H1 (cell line): ENCODE measurements at regions not wholly inside any gene's neighbourhood (a gene's known extent, or its start where the extent isn't known, plus 50 kb on each side); places are given as distances from the start of the nearest gene placed in this dataset.

ENCODE experiments used
- BCL11A ChIP-seq, 2 experiments: IDR thresholded peaks; one replicate each; pipeline ENCODE4 v1.6.1; 2011; ENCODE audit warnings: low read depth in 2 of 2, low read length in 2 of 2, mild to moderate bottlenecking in 2 of 2
- BRCA1 ChIP-seq: IDR thresholded peaks from 2 replicates; pipeline ENCODE4 v1.6.1; 2012; ENCODE audit warnings: low read depth, low read length, improper control_type of control experiment
- CEBPB ChIP-seq: IDR thresholded peaks from 2 replicates; pipeline ENCODE4 v1.6.1; 2012; ENCODE audit warnings: low read depth, low read length
- EGR1 ChIP-seq: IDR thresholded peaks from 2 replicates; pipeline ENCODE4 v1.6.1; 2011; ENCODE audit warnings: low read depth, low read length, borderline replicate concordance
- EZH2 ChIP-seq: fragments of 200-600 bp; sonication (generic); IDR thresholded peaks from 2 replicates; pipeline ENCODE4 v1.7.1; 2012; ENCODE audit warnings: low read depth, mild to moderate bottlenecking, moderate library complexity, low read length, inconsistent platforms; ENCODE audit not compliant: severe bottlenecking
- POLR2A ChIP-seq, 2 experiments: IDR thresholded peaks; 1 replicate in 1 of 2; 2 replicates in 1 of 2; pipeline ENCODE4 v1.6.1; 2011; ENCODE audit warnings: low read depth in 2 of 2, low read length in 2 of 2, mild to moderate bottlenecking in 2 of 2; ENCODE audit errors: control extremely low read depth in 1 of 2
- POLR2AphosphoS5 ChIP-seq: IDR thresholded peaks from 2 replicates; pipeline ENCODE4 v1.6.1; 2011; ENCODE audit warnings: low read depth, low read length
- RFX5 ChIP-seq: IDR thresholded peaks from 2 replicates; pipeline ENCODE4 v1.6.1; 2011; ENCODE audit warnings: low read depth, low read length, improper control_type of control experiment, borderline replicate concordance
- RNF2 ChIP-seq: fragments of 200-900, 300-1000 bp; sonication (generic); IDR thresholded peaks from 2 replicates; pipeline ENCODE4 v1.7.1; 2016; ENCODE audit warnings: borderline replicate concordance, low read depth, mild to moderate bottlenecking, antibody characterized with exemption, low read length; ENCODE audit not compliant: poor library complexity, severe bottlenecking; ENCODE audit errors: missing control alignments
- SP1 ChIP-seq: IDR thresholded peaks from 2 replicates; pipeline ENCODE4 v1.6.1; 2011; ENCODE audit warnings: low read depth, low read length
- SUZ12 ChIP-seq: fragments of 200-600 bp; sonication (generic); IDR thresholded peaks from 2 replicates; pipeline ENCODE4 v1.6.1; 2012; ENCODE audit warnings: mild to moderate bottlenecking, inconsistent platforms, low read length, moderate library complexity, mixed read lengths
- TAF1 ChIP-seq: IDR thresholded peaks from 2 replicates; pipeline ENCODE4 v1.6.1; 2011; ENCODE audit warnings: mild to moderate bottlenecking, low read depth, low read length
- ZNF274 ChIP-seq: IDR thresholded peaks from 2 replicates; pipeline ENCODE4 v1.7.0; 2012; ENCODE audit warnings: low read length, borderline replicate concordance; ENCODE audit errors: extremely low read depth
- TF ChIP-seq, protein P1 (sequence below), 3 experiments: IDR thresholded peaks; 1 replicate in 2 of 3; 2 replicates in 1 of 3; pipeline versions ENCODE4 v1.5.1 to v1.6.1; 2011; ENCODE audit warnings: low read length in 3 of 3, mild to moderate bottlenecking in 3 of 3, inconsistent platforms in 2 of 3, low read depth in 1 of 3, moderate library complexity in 1 of 3; ENCODE audit not compliant: insufficient read depth in 1 of 3; ENCODE audit errors: control extremely low read depth in 1 of 3

DNA sequence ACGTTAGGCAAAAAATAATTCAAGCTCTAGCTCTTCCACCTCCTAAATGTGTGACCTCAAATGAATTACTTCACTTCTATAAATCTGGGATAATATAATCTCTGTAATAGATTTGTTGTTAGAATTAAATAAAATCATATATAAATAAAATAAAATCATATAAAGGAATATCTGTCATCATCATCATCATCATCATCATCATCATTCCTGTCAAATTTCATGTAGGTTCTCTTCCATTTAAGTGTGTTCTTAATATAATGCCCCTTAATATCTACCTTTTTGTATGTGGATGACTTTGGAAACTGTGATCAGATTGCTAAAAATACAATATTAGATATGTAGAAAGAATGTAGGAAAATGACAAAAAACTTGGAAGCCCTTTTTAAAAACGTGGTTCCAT is 621.0 kb downstream of the ADGRL2 start:
- TF ChIP-seq SUZ12: no peak
- TF ChIP-seq TAF1: no peak
- TF ChIP-seq, protein P1, sequence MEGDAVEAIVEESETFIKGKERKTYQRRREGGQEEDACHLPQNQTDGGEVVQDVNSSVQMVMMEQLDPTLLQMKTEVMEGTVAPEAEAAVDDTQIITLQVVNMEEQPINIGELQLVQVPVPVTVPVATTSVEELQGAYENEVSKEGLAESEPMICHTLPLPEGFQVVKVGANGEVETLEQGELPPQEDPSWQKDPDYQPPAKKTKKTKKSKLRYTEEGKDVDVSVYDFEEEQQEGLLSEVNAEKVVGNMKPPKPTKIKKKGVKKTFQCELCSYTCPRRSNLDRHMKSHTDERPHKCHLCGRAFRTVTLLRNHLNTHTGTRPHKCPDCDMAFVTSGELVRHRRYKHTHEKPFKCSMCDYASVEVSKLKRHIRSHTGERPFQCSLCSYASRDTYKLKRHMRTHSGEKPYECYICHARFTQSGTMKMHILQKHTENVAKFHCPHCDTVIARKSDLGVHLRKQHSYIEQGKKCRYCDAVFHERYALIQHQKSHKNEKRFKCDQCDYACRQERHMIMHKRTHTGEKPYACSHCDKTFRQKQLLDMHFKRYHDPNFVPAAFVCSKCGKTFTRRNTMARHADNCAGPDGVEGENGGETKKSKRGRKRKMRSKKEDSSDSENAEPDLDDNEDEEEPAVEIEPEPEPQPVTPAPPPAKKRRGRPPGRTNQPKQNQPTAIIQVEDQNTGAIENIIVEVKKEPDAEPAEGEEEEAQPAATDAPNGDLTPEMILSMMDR (IDR thresholded peaks at IDR 0.05; ENCODE audit: control extremely low read depth in 1 of 3, insufficient read depth in 1 of 3, low read depth in 1 of 3, low read length in 3 of 3): no peak
- no peak for TF ChIP-seq RNF2
- TF ChIP-seq POLR2AphosphoS5: no peak
- no peak for TF ChIP-seq BRCA1
- no peak for TF ChIP-seq SP1
- no peak for TF ChIP-seq EGR1
- no peak for TF ChIP-seq RFX5
- no peak for TF ChIP-seq BCL11A (IDR thresholded peaks at IDR 0.05; ENCODE audit: low read depth in 2 of 2, low read length in 2 of 2)
- no peak for TF ChIP-seq POLR2A (IDR thresholded peaks at IDR 0.05; ENCODE audit: control extremely low read depth in 1 of 2, low read depth in 2 of 2, low read length in 2 of 2)
- no peak for TF ChIP-seq CEBPB
- no peak for TF ChIP-seq ZNF274
- no peak for TF ChIP-seq EZH2
